NT2/D1 (cell line): ENCODE measurements at regions not wholly inside any gene's neighbourhood (a gene's known extent, or its start where the extent isn't known, plus 50 kb on each side); places are given as distances from the start of the nearest gene placed in this dataset.
"Not testable (repeated sequence)": the region's sequence is repeated elsewhere in the genome, so short reads cannot be mapped to it uniquely, and the experiment has no call there.

ENCODE experiments used
- DNase-seq: peaks from one replicate; pipeline ENCODE4 v3.0.0-alpha.2; 2011; ENCODE audit warnings: low read depth, low spot score
- H3K27me3 ChIP-seq: 2 replicates; pipeline ENCODE4 v1.6.0; 2011; ENCODE audit warnings: mild to moderate bottlenecking; ENCODE audit not compliant: insufficient read length, insufficient read depth
- H3K36me3 ChIP-seq: 2 replicates; pipeline ENCODE4 v1.6.1; 2011; ENCODE audit warnings: mild to moderate bottlenecking, low read length, mixed read lengths; ENCODE audit not compliant: insufficient read depth, insufficient read length
- H3K4me1 ChIP-seq: 2 replicates; pipeline ENCODE4 v1.5.1; 2011; ENCODE audit not compliant: insufficient read depth, insufficient read length
- H3K4me3 ChIP-seq: 2 replicates; pipeline ENCODE4 v1.5.1; 2011; ENCODE audit warnings: low read depth; ENCODE audit not compliant: insufficient read length
- H3K9ac ChIP-seq: 2 replicates; pipeline ENCODE4 v1.6.0; 2011; ENCODE audit warnings: low read depth; ENCODE audit not compliant: insufficient read length
- H3K9me3 ChIP-seq: 2 replicates; pipeline ENCODE4 v1.5.1; 2011; ENCODE audit warnings: mild to moderate bottlenecking, low read length; ENCODE audit not compliant: insufficient read depth
- SUZ12 ChIP-seq: IDR thresholded peaks from 2 replicates; pipeline ENCODE4 v1.6.1; 2011; ENCODE audit not compliant: insufficient read length, insufficient read depth; ENCODE audit errors: extremely low read depth
- YY1 ChIP-seq: IDR thresholded peaks from 2 replicates; pipeline ENCODE4 v1.6.1; 2011; ENCODE audit not compliant: insufficient read length, insufficient read depth
- ZNF274 ChIP-seq: IDR thresholded peaks from 2 replicates; pipeline ENCODE4 v1.6.1; 2011; ENCODE audit warnings: mild to moderate bottlenecking, low read depth, low read length

DNA sequence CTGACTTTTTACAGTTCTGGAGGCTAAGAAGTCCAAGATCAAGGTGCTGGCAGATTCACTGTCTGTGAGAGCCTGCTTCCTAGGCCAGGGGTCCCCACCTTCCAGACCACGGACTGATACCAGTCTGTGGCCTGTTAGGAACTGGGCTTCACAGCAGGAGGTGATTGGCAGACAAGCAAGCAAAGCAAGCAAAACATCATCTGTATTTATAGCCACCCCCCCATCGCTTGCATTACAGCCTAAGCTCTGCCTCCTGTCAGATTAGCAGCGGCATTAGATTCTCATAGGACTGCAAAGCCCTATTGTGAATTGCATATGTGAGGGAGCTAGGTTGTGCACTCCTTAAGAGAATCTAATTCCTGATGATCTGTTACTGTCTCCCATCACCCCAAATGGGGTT lies 194.7 kb upstream of the THRB start:
- no peaks in the 10 kb centered on the region for H3K4me1 ChIP-seq
- H3K36me3 ChIP-seq: no peaks in the 10 kb centered on the region
- H3K4me3 ChIP-seq: no peak overlapping the region
- TF ChIP-seq YY1 (no peak), SUZ12 (no peak), ZNF274 (no peak)
- H3K9ac ChIP-seq: no peak overlapping the region
- H3K27me3 ChIP-seq: no peaks in the 10 kb centered on the region
- 0 out of 2 replicates have a peak, but pooled peaks cover 6% of the 10 kb centered on the region for H3K9me3 ChIP-seq
- no peak for DNase-seq

DNA sequence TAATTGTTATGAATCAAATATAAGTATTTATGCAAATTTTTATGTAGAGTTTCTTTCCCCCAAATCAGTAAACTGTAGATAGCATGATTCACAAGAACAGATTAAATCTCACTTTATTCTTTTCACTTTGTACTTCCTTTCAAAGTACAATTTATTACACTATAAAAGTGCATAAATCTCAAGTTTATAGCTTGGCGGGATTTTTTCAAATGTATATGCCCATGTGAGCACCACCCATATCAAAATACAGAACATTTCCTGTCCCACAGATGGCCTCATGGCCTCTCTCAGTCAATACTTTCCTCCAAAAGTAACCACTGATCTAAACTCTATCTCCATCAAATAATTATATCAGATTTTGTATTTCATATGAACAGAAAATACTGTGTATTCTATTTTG lies 196.1 kb upstream of the THRB start:
- Histone ChIP-seq H3K9me3 (0 out of 2 replicates have a peak, but pooled peaks cover 6% of the 10 kb centered on the region), H3K4me3 (no peak overlapping the region), H3K9ac (no peak overlapping the region), H3K4me1 (no peaks in the 10 kb centered on the region), H3K36me3 (no peaks in the 10 kb centered on the region), H3K27me3 (no peaks in the 10 kb centered on the region)
- no peak for DNase-seq
- no peak for TF ChIP-seq YY1
- TF ChIP-seq ZNF274: no peak
- TF ChIP-seq SUZ12: no peak

DNA sequence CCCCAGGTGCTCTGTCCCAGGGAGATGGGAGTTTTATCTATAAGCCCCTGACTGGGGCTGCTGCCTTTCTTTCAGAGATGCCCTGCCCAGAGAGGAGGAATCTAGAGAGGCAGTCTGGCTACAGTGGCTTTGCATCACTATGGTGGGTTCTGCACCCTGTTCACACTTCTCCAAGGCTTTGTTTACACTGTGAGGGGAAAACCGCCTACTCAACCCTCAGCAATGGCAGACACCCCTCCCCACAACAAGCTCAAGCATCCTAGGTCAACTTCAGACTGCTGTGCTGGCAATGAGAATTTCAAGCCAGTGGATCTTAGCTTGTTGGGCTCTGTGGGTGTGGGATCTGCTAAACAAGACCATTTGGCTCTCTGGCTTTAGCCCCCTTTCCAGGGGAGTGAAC lies 204.4 kb upstream of the THRB start:
- H3K27me3 ChIP-seq, DNase-seq, H3K9ac ChIP-seq, H3K4me1 ChIP-seq, H3K9me3 ChIP-seq, H3K4me3 ChIP-seq, H3K36me3 ChIP-seq: not testable (repeated sequence)

DNA sequence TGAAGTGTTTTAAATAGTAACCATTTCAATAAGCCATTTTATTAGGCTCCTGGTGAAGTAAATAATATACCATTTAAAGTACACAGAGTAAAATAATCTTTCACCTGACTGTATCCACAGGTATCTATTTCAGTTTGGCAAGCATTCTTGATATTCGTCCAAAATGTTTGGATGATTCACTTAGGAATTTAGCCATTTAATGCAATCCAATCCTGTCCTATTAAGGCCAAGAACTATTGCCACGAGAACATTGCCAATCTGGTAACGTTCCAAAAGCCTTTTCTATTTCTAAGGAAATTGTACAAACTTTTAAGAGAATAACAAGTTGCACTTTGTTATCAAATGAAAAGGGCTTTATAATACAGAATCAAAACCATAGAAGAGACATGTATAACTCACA lies 209.8 kb upstream of the THRB start:
- Histone ChIP-seq H3K4me3 (no peak overlapping the region), H3K4me1 (no peaks in the 10 kb centered on the region), H3K27me3 (no peaks in the 10 kb centered on the region), H3K9me3 (no peaks in the 10 kb centered on the region), H3K9ac (no peak overlapping the region), H3K36me3 (no peaks in the 10 kb centered on the region)
- no peak for DNase-seq
- TF ChIP-seq SUZ12 (no peak), YY1 (no peak), ZNF274 (no peak)

DNA sequence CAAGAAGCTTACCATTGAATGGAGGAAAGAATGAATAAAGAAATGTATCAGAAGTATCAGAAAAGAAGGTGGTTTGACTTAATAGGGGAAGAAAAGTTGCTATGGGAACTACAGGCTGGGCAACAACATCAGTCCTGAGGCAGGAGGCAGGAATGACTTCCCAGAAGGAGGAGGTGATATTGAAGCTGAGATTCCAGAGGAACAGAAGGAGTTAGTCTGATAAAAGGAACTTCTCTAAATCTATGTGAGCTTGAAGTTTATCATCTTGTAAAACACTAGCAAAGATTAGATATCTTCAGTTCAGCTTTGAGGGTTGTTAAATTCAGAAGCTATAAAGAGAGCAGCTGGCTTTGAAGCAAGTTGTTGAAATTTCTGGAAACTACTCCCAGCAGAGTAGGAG lies 213.3 kb upstream of the THRB start:
- no peak for TF ChIP-seq SUZ12
- Histone ChIP-seq H3K27me3 (no peaks in the 10 kb centered on the region), H3K4me3 (no peak overlapping the region), H3K9ac (no peak overlapping the region), H3K4me1 (no peaks in the 10 kb centered on the region), H3K9me3 (no peaks in the 10 kb centered on the region), H3K36me3 (no peaks in the 10 kb centered on the region)
- no peak for DNase-seq

DNA sequence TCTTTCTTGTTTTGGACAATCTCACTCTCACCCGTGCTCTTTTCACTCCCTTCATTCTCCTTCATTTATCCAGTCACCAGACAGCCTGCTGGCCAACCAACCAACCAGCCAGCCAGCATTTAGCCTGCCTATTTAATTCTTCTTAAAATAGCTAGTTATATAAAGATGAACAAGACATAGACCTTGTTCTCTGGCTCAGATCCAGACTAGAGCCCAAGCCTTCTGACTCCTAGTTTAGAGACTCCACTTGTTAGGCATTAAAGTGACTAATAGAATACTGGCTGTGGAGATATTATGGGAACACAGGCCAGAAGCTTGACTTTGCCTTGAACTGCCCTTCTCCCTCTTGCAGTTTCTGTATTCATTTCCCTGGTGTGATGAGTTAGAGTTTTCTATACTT lies 215.3 kb upstream of the THRB start:
- no peak for DNase-seq
- Histone ChIP-seq H3K9me3 (no peaks in the 10 kb centered on the region), H3K4me3 (no peak overlapping the region), H3K4me1 (no peaks in the 10 kb centered on the region), H3K36me3 (no peaks in the 10 kb centered on the region), H3K27me3 (no peaks in the 10 kb centered on the region), H3K9ac (no peak overlapping the region)
- no peak for TF ChIP-seq ZNF274
- no peak for TF ChIP-seq SUZ12
- TF ChIP-seq YY1: no peak

DNA sequence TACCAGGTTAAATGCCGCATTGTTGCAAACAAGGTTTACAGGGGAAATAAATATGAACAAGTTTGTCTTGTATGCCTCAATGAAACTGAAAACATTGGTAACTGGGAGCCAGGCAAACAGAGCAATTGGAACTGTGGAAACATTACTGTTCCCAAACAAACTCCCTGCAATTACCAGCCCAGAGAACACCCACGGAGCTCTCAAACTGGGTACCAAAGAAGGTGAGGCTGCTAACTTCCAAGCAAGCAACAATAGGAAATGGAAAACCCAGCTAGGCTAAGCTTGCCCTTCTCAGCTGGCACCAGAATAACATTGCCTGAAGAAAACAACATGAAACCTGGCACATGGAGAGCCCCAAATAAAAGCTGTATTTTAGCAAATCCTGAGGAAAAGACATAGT lies 218.9 kb upstream of the THRB start:
- no peak for DNase-seq
- Histone ChIP-seq H3K4me1 (no peaks in the 10 kb centered on the region), H3K27me3 (no peaks in the 10 kb centered on the region), H3K9me3 (no peaks in the 10 kb centered on the region), H3K9ac (no peak overlapping the region), H3K4me3 (no peak overlapping the region), H3K36me3 (no peaks in the 10 kb centered on the region)
- no peak for TF ChIP-seq ZNF274
- no peak for TF ChIP-seq YY1
- no peak for TF ChIP-seq SUZ12

DNA sequence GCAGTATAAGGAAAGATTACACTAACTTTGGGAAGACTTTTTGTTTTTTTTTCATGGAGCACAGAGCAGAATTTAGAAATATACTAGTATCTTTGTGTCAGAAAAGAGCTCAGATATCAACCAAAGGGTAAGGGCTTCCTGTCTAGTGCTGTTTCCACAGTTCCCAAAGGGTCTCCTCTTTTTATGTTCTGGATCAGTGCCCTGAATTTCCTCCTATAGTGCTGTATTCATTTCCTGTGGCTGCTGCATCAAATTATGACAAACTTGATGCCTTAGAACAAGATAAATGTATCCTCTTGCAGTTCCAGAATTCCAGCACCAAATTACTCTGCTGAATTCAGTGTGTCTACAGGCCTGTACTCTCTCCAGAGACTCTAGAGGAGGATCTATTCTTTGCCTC lies 219.8 kb upstream of the THRB start:
- Histone ChIP-seq H3K4me1 (no peaks in the 10 kb centered on the region), H3K9ac (no peak overlapping the region), H3K9me3 (no peaks in the 10 kb centered on the region), H3K36me3 (no peaks in the 10 kb centered on the region), H3K27me3 (no peaks in the 10 kb centered on the region), H3K4me3 (no peak overlapping the region)
- TF ChIP-seq ZNF274 (no peak), YY1 (no peak), SUZ12 (no peak)
- no peak for DNase-seq
